Prostate gland (tissue), 2 donors: ENCODE measurements at regions not wholly inside any gene's neighbourhood (a gene's known extent, or its start where the extent isn't known, plus 50 kb on each side); places are given as distances from the start of the nearest gene placed in this dataset.

ENCODE experiments used
- CTCF ChIP-seq, 4 experiments: fragments of 200-600 bp in 2 of 4; fragments of 450-650 bp in 2 of 4; sonication (generic) in 2 of 4; IDR thresholded peaks; 1 replicate in 3 of 4; 2 replicates in 1 of 4; pipeline ENCODE4 v1.5.1; 2016 to 2019; ENCODE audit warnings: antibody characterized with exemption in 4 of 4, mild to moderate bottlenecking in 2 of 4, moderate library complexity in 2 of 4
- POLR2A ChIP-seq: fragments of 450-650 bp; IDR thresholded peaks from one replicate; pipeline ENCODE4 v1.6.1; 2016; ENCODE audit warnings: antibody characterized with exemption, mild to moderate bottlenecking
- POLR2AphosphoS5 ChIP-seq: sonication (generic); formaldehyde crosslinking; IDR thresholded peaks from one replicate; pipeline ENCODE4 v1.6.1; 2017; ENCODE audit warnings: antibody characterized with exemption

GRCh38 chr10:46175831-46176230 is 111.0 kb upstream of the ANTXRL start:
- no peak for TF ChIP-seq POLR2A
- no peak for TF ChIP-seq CTCF (IDR thresholded peaks at IDR 0.05)
- no peak for TF ChIP-seq POLR2AphosphoS5
